Right lobe of liver (tissue), 6 donors: ENCODE measurements at regions not wholly inside any gene's neighbourhood (a gene's known extent, or its start where the extent isn't known, plus 50 kb on each side); places are given as distances from the start of the nearest gene placed in this dataset.

Source experiments
- ATAC-seq, 4 donors: fragments of 200-7000 bp; cut with Tn5 transposase; one replicate each; pipeline ENCODE4 v1.9.1; 2020; ENCODE audit warnings: mild to moderate bottlenecking in 4 of 4, moderate library complexity in 4 of 4
- DNase-seq, 3 donors: peaks; one replicate each; pipeline ENCODE4 v3.0.0-alpha.2; 2020
- H3K27ac ChIP-seq, 3 donors: fragments of 200-600 bp; one replicate each; pipeline ENCODE4 v1.8.0; 2022
- H3K27me3 ChIP-seq, 2 donors: fragments of 200-600 bp; one replicate each; pipeline ENCODE4 v1.8.0; 2022
- H3K36me3 ChIP-seq, 4 donors: fragments of 200-600 bp; sonication (generic) in 1 of 4; one replicate each; pipeline versions ENCODE4 v1.5.1 to v1.8.0; 2017 to 2022; ENCODE audit warnings: control low read depth in 1 of 4
- H3K4me1 ChIP-seq, 4 donors: fragments of 200-600 bp; sonication (generic) in 1 of 4; one replicate each; pipeline versions ENCODE4 v1.5.1 to v1.8.0; 2017 to 2022; ENCODE audit warnings: control low read depth in 1 of 4
- H3K4me3 ChIP-seq, 3 donors: fragments of 200-600 bp; one replicate each; pipeline ENCODE4 v1.8.0; 2022
- H3K9me3 ChIP-seq, 4 donors: fragments of 200-600 bp; sonication (generic) in 1 of 4; one replicate each; pipeline versions ENCODE4 v1.5.1 to v1.8.0; 2017 to 2022; ENCODE audit warnings: control low read depth in 1 of 4
- CTCF ChIP-seq, 4 donors: fragments of 200-600 bp in 3 of 4; fragments of 450-650 bp in 1 of 4; IDR thresholded peaks; one replicate each; pipeline versions ENCODE4 v1.5.1 to v1.8.0; 2016 to 2022; ENCODE audit warnings: antibody characterized with exemption in 4 of 4, mild to moderate bottlenecking in 2 of 4
- POLR2A ChIP-seq: fragments of 450-650 bp; IDR thresholded peaks from one replicate; pipeline ENCODE4 v1.6.1; 2017; ENCODE audit warnings: antibody characterized with exemption, mild to moderate bottlenecking
- WGBS: methylation state at CpG from one replicate; pipeline ENCODE4 v1.1.6; 2018; ENCODE audit warnings: low coverage, low lambda C conversion rate; ENCODE audit not compliant: insufficient coverage; ENCODE audit errors: missing lambda C conversion rate; 5-methylcytosine and 5-hydroxymethylcytosine counted together
- intact Hi-C, 2 donors: fragments of 100-400 bp; cut with DNase I; formaldehyde crosslinking; loops; one replicate each; pipeline versions ENCODE4 v1.11.2 to v1.14.1; 2022
- donor health status: DM: no; HTN: yes; CAD: no.
- donor health status: DM: no; HTN: no; CAD: no.
- donor health status: DM: no; HTN: no; CAD: no.
- donor health status: DM: no; HTN: yes; CAD: no.
- donor health status: DM: no; HTN: yes; CAD: no.

- intact Hi-C loops: no loop called here
- DNase-seq: no peak
- TF ChIP-seq POLR2A (no peak), CTCF (IDR thresholded peaks at IDR 0.05) (no peak)
- H3K27ac ChIP-seq: no peak overlapping the region
- H3K36me3 ChIP-seq: no peaks in the 10 kb centered on the region
- ATAC-seq: no peak
- 27% methylated on average over 7 of the region's 7 CpGs for WGBS
- H3K9me3 ChIP-seq: no peaks in the 10 kb centered on the region
- H3K27me3 ChIP-seq: no peaks in the 10 kb centered on the region
- no peak overlapping the region for H3K4me3 ChIP-seq
- H3K4me1 ChIP-seq: no peaks in the 10 kb centered on the region
These were observed 244.8 kb downstream of the DCDC2C start for GRCh38 chr2:3948191-3948590.

- ATAC-seq: peak in 1 of 4 donors; percentile 40
- H3K4me1 ChIP-seq: no peaks in the 10 kb centered on the region
- no peak overlapping the region for H3K4me3 ChIP-seq
- intact Hi-C loops: no loop called here
- no peaks in the 10 kb centered on the region for H3K27me3 ChIP-seq
- no peaks in the 10 kb centered on the region for H3K9me3 ChIP-seq
- DNase-seq: no peak
- H3K36me3 ChIP-seq: no peaks in the 10 kb centered on the region
- TF ChIP-seq CTCF (IDR thresholded peaks at IDR 0.05) (no peak), POLR2A (no peak)
- 73% methylated on average over 4 of the region's 11 CpGs for WGBS
- H3K27ac ChIP-seq: no peak overlapping the region
These were observed 248.0 kb downstream of the DCDC2C start for GRCh38 chr2:3951131-3951954.

- H3K4me3 ChIP-seq: no peak overlapping the region
- WGBS: 40% methylated on average over 1 of the region's 12 CpGs
- H3K27me3 ChIP-seq: no peaks in the 10 kb centered on the region
- ATAC-seq (no peak), DNase-seq (no peak)
- TF ChIP-seq POLR2A (no peak), CTCF (IDR thresholded peaks at IDR 0.05) (no peak)
- no peaks in the 10 kb centered on the region for H3K36me3 ChIP-seq
- H3K4me1 ChIP-seq: no peaks in the 10 kb centered on the region
- H3K27ac ChIP-seq: no peak overlapping the region
- intact Hi-C loops: no loop called here
- no peaks in the 10 kb centered on the region for H3K9me3 ChIP-seq
These were observed 249.6 kb downstream of the DCDC2C start for GRCh38 chr2:3952866-3953516.

- Histone ChIP-seq H3K9me3 (no peaks in the 10 kb centered on the region), H3K36me3 (no peaks in the 10 kb centered on the region), H3K4me3 (no peak overlapping the region), H3K27me3 (no peaks in the 10 kb centered on the region), H3K4me1 (no peaks in the 10 kb centered on the region), H3K27ac (no peak overlapping the region)
- intact Hi-C loops: no loop called here
- no peak for ATAC-seq
- no peak for DNase-seq
- no peak for TF ChIP-seq POLR2A
- TF ChIP-seq CTCF (IDR thresholded peaks at IDR 0.05): no peak
- WGBS: 45% methylated on average over 5 of the region's 5 CpGs
These were observed 250.9 kb downstream of the DCDC2C start for GRCh38 chr2:3954261-3954660.
